AG09319 (cell line): ENCODE measurements at regions not wholly inside any gene's neighbourhood (a gene's known extent, or its start where the extent isn't known, plus 50 kb on each side); places are given as distances from the start of the nearest gene placed in this dataset.

Experiments used
- DNase-seq: peaks from one replicate; pipeline ENCODE4 v3.0.0-alpha.2; 2010; ENCODE audit warnings: low read depth; ENCODE audit errors: extremely low read depth
- TF ChIP-seq, protein P1 (sequence below): IDR thresholded peaks from 2 replicates; pipeline ENCODE4 v1.5.1; 2011; ENCODE audit warnings: low read depth, mild to moderate bottlenecking, inconsistent platforms, low read length, moderate library complexity

- TF ChIP-seq, protein P1, sequence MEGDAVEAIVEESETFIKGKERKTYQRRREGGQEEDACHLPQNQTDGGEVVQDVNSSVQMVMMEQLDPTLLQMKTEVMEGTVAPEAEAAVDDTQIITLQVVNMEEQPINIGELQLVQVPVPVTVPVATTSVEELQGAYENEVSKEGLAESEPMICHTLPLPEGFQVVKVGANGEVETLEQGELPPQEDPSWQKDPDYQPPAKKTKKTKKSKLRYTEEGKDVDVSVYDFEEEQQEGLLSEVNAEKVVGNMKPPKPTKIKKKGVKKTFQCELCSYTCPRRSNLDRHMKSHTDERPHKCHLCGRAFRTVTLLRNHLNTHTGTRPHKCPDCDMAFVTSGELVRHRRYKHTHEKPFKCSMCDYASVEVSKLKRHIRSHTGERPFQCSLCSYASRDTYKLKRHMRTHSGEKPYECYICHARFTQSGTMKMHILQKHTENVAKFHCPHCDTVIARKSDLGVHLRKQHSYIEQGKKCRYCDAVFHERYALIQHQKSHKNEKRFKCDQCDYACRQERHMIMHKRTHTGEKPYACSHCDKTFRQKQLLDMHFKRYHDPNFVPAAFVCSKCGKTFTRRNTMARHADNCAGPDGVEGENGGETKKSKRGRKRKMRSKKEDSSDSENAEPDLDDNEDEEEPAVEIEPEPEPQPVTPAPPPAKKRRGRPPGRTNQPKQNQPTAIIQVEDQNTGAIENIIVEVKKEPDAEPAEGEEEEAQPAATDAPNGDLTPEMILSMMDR: no peak
- no peak for DNase-seq
Measured at GRCh38 chr20:51163996-51164600, 141.2 kb upstream of the KCNG1 start.

DNA sequence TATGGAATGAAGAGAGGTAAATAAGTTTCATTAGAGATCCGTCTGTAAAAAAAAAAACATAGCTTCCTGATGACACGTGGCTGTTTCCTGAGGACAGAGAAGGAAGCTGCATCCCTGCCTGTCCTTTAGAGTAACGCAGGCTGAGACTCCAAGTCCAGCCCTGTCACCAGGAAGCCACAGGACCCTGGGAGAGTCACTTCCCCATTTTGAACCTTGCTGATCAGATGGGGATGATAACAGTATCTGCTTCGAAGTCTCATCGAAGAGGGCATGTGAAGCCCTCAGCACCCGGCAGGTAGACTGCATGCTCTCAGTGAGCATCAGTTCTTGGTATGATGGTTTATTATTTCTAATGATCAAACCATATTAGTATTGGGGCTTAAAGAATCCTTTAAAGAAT is 139.1 kb upstream of the KCNG1 start:
- TF ChIP-seq, protein P1: no peak
- DNase-seq: no peak

DNA sequence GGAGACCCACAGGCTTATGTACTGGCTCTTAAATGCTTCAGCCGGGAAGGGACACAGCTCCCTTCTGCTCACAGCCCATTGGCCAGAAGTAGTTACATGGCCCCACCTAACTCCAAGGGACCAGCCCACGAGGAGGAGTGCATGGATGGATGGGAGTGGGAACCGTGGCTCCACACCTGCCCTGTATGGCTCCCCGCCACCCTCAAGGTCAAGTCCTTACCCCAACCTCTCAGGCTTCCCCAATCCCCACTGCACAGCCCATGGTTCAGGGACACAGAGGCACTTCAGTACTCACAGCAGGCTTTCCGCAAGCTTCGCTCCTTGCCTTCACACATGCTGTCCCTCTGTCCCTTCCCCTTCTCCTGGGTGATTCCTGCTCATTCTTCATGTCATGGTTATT is 137.9 kb upstream of the KCNG1 start:
- TF ChIP-seq, protein P1: no peak
- DNase-seq: no peak

DNA sequence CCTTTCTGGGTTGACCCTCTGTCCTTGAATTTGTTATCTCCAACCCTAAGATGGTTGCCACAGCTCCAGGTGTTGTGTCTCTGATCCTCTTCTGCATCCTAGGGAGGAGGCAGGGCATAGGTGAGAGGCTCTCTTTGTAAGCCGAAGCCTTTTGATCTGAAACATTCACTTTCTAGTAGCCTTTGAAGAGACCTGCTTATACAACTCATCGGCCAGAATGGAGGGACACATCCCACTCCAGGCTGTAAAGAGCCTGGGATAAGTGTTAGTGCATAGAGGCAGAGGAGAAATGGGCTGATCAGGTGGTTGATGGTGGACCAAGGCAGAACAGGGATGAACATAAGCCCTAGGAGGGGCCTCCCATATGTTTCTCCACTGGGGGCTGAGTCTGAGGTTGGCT is 137.1 kb upstream of the KCNG1 start:
- TF ChIP-seq, protein P1: no peak
- DNase-seq: no peak

- no peak for DNase-seq
- TF ChIP-seq, protein P1: no peak
Measured at GRCh38 chr20:51159303-51159702, 136.4 kb upstream of the KCNG1 start.

GRCh38 chr20:51158226-51158625 is 135.3 kb upstream of the KCNG1 start:
- no peak for DNase-seq
- TF ChIP-seq, protein P1: no peak

DNA sequence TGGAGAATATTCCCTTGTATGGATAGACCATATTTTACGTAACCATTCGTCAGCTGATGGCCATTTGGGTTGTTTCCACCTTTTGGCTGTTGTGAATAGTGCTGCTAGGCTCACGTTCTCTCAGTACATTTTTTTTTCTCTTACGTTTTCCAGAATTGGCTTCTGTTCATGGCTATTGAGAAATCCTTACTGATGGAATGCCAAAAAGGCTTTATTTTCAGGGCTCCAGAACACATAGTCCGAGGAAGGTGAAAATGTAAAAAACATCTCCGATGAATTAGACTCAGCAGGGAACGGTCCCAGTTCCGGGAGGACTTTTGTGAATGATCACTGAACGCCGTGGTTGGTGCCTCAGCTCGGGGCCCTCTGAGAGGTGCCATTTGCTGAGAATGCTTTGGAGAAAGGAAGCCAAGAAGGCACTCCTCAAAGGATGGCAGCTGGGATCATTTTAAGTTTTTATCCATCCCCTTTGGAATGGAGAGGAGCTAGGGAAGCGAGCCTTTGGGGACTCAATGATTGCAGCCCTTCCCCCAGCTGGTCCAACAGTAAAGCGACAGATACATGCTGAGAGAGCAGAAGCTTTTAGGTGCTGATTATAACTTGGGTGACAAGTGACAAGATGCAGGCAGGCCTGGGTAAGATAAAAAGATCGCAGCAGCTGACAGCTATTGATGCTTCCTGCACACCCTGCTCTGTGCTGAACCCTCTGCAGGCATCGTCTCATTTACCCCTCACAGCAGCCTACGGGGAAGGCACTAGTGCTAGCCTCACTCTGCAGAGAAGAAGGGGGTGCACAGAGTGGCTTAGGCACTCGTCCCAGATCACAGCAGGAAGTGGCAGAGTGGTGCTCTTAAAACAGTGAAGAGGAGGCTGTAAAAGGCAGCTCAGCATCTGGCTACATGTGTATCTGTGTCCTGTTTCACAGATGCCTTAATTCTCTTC is 133.4 kb upstream of the KCNG1 start:
- TF ChIP-seq, protein P1: no peak
- peak; percentile 4 for DNase-seq
